Upper lobe of left lung (tissue), 6 donors: ENCODE measurements at regions not wholly inside any gene's neighbourhood (a gene's known extent, or its start where the extent isn't known, plus 50 kb on each side); places are given as distances from the start of the nearest gene placed in this dataset.

Experiments
- ATAC-seq, 2 donors: fragments of 200-7000 bp; cut with Tn5 transposase; one replicate each; pipeline ENCODE4 v1.9.1; 2022; ENCODE audit warnings: mild to moderate bottlenecking in 2 of 2, moderate library complexity in 2 of 2; ENCODE audit not compliant: low FRiP score in 2 of 2
- DNase-seq, 2 donors: peaks; one replicate each; pipeline ENCODE4 v3.0.0-alpha.2; 2019 to 2020
- H3K27ac ChIP-seq, 4 donors: fragments of 200-600 bp; sonication (generic); one replicate each; pipeline ENCODE4 v1.5.1; 2016 to 2019
- H3K27me3 ChIP-seq, 4 donors: fragments of 200-600 bp; sonication (generic); one replicate each; pipeline ENCODE4 v1.5.1; 2017 to 2019
- H3K36me3 ChIP-seq, 4 donors: fragments of 200-600 bp; sonication (generic); one replicate each; pipeline ENCODE4 v1.5.1; 2016 to 2019
- H3K4me1 ChIP-seq, 4 donors: fragments of 200-600 bp; sonication (generic); one replicate each; pipeline ENCODE4 v1.5.1; 2018 to 2019
- H3K4me3 ChIP-seq, 4 donors: fragments of 200-600 bp; sonication (generic); one replicate each; pipeline ENCODE4 v1.5.1; 2017 to 2019; ENCODE audit warnings: mild to moderate bottlenecking in 2 of 4, moderate library complexity in 1 of 4
- H3K9me3 ChIP-seq, 4 donors: fragments of 200-600 bp; sonication (generic); one replicate each; pipeline ENCODE4 v1.5.1; 2018 to 2019
- EP300 ChIP-seq, 4 donors: sonication (generic); formaldehyde crosslinking; IDR thresholded peaks; one replicate each; pipeline ENCODE4 v1.5.1; 2017; ENCODE audit warnings: antibody characterized with exemption in 4 of 4, control low read depth in 2 of 4
- POLR2A ChIP-seq, 4 donors: fragments of 450-650 bp; IDR thresholded peaks; one replicate each; pipeline ENCODE4 v1.5.1; 2016 to 2017; ENCODE audit warnings: antibody characterized with exemption in 4 of 4, mild to moderate bottlenecking in 2 of 4
- POLR2AphosphoS5 ChIP-seq, 2 donors: sonication (generic); formaldehyde crosslinking; IDR thresholded peaks; one replicate each; pipeline ENCODE4 v1.5.1; 2017; ENCODE audit warnings: antibody characterized with exemption in 2 of 2
- WGBS, 2 donors: methylation state at CpG; one replicate each; pipeline ENCODE4 v1.1.5; 2017 to 2018; 5-methylcytosine and 5-hydroxymethylcytosine counted together
- TF ChIP-seq, protein P1 (sequence below), 6 experiments: fragments of 450-650 bp in 4 of 6; fragments of 200-600 bp in 2 of 6; sonication (generic) in 2 of 6; IDR thresholded peaks; one replicate each; pipeline ENCODE4 v1.5.1; 2016 to 2019; ENCODE audit warnings: antibody characterized with exemption in 6 of 6
- donor health status: DM: no; HTN: no; CAD: no; lungs with moderate emphysema.
- donor health status: DM: no; HTN: yes; CAD: no; lungs with severe emphysema.

- no peak for ATAC-seq
- H3K27ac ChIP-seq = peak overlapping the region; percentile 77 to 95 (median 94)
These were observed 418.9 kb upstream of the NAALADL2 start for GRCh38 chr3:174440253-174440701.

DNA sequence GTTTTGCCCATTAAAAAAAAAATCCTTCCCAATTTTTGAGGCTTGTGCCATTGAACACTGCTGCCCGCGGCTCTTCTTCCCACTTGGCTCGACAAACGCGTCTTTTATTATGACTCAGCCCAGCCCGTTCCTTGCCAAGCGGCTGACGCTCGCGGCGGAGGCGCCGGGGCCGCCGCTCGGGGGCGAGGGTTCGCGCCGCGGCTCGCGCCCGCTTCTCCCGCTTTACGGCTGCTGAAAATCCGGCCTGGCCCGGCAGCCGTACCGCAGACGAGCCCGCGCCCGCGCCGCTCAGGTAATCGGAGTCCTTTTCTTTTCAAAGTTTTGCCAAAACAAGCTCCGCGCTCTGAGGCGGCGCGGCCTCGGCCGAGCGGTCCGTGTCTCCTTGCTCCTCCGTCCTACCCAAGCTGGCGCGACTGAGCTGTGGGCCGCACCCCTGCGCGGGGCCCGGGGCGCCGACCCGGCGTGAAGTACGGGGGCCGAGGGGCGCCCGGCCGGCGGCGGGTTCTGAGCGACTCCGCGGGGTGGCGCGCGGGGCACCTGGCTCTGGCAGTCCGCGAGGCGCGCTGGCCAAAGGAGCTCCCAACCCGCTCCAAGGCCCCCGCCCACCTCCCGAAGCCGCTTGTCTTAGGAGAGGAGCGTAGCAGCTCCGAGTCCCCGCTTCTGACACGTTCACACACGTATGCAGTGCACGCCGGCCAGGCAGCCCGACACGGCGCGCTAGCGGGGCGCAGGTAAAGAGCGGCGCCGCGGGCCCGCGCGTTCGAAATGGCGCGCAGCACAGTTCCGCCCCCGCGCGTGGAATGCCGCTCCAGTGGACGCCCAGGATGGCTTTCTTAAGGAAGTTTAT, 418.2 kb upstream of the NAALADL2 start:
- peak; percentile 82 to 96 for DNase-seq
- no peaks in the 10 kb centered on the region for H3K9me3 ChIP-seq
- H3K27ac ChIP-seq = peak overlapping the region; percentile 92 to 95 (median 94)
- WGBS, 2 donors = 1% methylated on average over 41 to 47 of the region's 107 CpGs
- no peak for TF ChIP-seq EP300 (IDR thresholded peaks at IDR 0.05)
- TF ChIP-seq, protein P1, sequence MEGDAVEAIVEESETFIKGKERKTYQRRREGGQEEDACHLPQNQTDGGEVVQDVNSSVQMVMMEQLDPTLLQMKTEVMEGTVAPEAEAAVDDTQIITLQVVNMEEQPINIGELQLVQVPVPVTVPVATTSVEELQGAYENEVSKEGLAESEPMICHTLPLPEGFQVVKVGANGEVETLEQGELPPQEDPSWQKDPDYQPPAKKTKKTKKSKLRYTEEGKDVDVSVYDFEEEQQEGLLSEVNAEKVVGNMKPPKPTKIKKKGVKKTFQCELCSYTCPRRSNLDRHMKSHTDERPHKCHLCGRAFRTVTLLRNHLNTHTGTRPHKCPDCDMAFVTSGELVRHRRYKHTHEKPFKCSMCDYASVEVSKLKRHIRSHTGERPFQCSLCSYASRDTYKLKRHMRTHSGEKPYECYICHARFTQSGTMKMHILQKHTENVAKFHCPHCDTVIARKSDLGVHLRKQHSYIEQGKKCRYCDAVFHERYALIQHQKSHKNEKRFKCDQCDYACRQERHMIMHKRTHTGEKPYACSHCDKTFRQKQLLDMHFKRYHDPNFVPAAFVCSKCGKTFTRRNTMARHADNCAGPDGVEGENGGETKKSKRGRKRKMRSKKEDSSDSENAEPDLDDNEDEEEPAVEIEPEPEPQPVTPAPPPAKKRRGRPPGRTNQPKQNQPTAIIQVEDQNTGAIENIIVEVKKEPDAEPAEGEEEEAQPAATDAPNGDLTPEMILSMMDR (IDR thresholded peaks at IDR 0.05) = peak in 3 of 6 experiments; percentile 3 to 29 (median 24)
- peak; percentile 5 to 30 for TF ChIP-seq POLR2AphosphoS5 (IDR thresholded peaks at IDR 0.05)
- TF ChIP-seq POLR2A (IDR thresholded peaks at IDR 0.05) = peak in 2 of 4 donors; percentile 57 to 64
- ATAC-seq = peak; percentile 91 to 93
- H3K36me3 ChIP-seq = no peaks in the 10 kb centered on the region
- H3K4me3 ChIP-seq = peak overlapping the region; percentile 54 to 87 (median 75)
- H3K27me3 ChIP-seq = no peaks in the 10 kb centered on the region
- H3K4me1 ChIP-seq = peaks cover 6 to 21% (median 11%) of the 10 kb centered on the region in 4 donors

More at GRCh38 chr3:174440253-174440701, 418.9 kb upstream of the NAALADL2 start:
- Histone ChIP-seq H3K36me3 (no peaks in the 10 kb centered on the region), H3K9me3 (no peaks in the 10 kb centered on the region), H3K4me3 (peak overlapping the region; percentile 19 to 87 (median 75)), H3K27me3 (no peaks in the 10 kb centered on the region), H3K4me1 (peaks cover 6 to 21% (median 11%) of the 10 kb centered on the region in 4 donors)
- TF ChIP-seq, protein P1 (IDR thresholded peaks at IDR 0.05) = no peak
- TF ChIP-seq EP300 (IDR thresholded peaks at IDR 0.05) = no peak
- no peak for TF ChIP-seq POLR2A (IDR thresholded peaks at IDR 0.05)
- no peak for TF ChIP-seq POLR2AphosphoS5 (IDR thresholded peaks at IDR 0.05)
- DNase-seq = no peak
- WGBS, 2 donors = 2% methylated on average over 8 of the region's 8 CpGs

GRCh38 chr3:174441588-174442301, 417.4 kb upstream of the NAALADL2 start:
- DNase-seq (no peak), ATAC-seq (no peak)
- peak overlapping the region; percentile 54 to 87 (median 75) for H3K4me3 ChIP-seq
- no peaks in the 10 kb centered on the region for H3K36me3 ChIP-seq
- no peaks in the 10 kb centered on the region for H3K27me3 ChIP-seq
- H3K9me3 ChIP-seq = no peaks in the 10 kb centered on the region
- peak overlapping the region; percentile 92 to 95 (median 94) for H3K27ac ChIP-seq
- TF ChIP-seq POLR2A (IDR thresholded peaks at IDR 0.05) (no peak), POLR2AphosphoS5 (IDR thresholded peaks at IDR 0.05) (peak in 1 of 2 donors; percentile 3), EP300 (IDR thresholded peaks at IDR 0.05) (no peak)
- TF ChIP-seq, protein P1 (IDR thresholded peaks at IDR 0.05) = no peak
- H3K4me1 ChIP-seq = peaks cover 6 to 21% (median 11%) of the 10 kb centered on the region in 4 donors
- WGBS, 2 donors = 10 to 18% methylated on average over 11 of the region's 11 CpGs

- H3K9me3 ChIP-seq = no peaks in the 10 kb centered on the region
- H3K27ac ChIP-seq = no peak overlapping the region
- peaks cover 6 to 21% (median 11%) of the 10 kb centered on the region in 4 donors for H3K4me1 ChIP-seq
- H3K4me3 ChIP-seq = peak overlapping the region in 3 of 4 donors; percentile 69 to 87 (median 81)
- no peak for TF ChIP-seq EP300 (IDR thresholded peaks at IDR 0.05)
- TF ChIP-seq, protein P1 (IDR thresholded peaks at IDR 0.05) = no peak
- no peak for TF ChIP-seq POLR2A (IDR thresholded peaks at IDR 0.05)
- no peak for TF ChIP-seq POLR2AphosphoS5 (IDR thresholded peaks at IDR 0.05)
- no peak for DNase-seq
- ATAC-seq = no peak
- H3K36me3 ChIP-seq = no peaks in the 10 kb centered on the region
- H3K27me3 ChIP-seq = no peaks in the 10 kb centered on the region
- 66 to 74% methylated on average over 4 of the region's 4 CpGs for WGBS, 2 donors
These were observed 416.8 kb upstream of the NAALADL2 start for GRCh38 chr3:174442302-174442682.
